SHP77 (cell line): ENCODE measurements at regions not wholly inside any gene's neighbourhood (a gene's known extent, or its start where the extent isn't known, plus 50 kb on each side); places are given as distances from the start of the nearest gene placed in this dataset.
A peak's percentile ranks its signal among the peaks of the same experiment; 100 is the strongest.

Source experiments
- DNase-seq, 2 experiments: peaks; one replicate each; lab custom pipeline; 2025; lab: John Stamatoyannopoulos, UW

GRCh38 chr2:220224691-220225543 is 597.5 kb downstream of the SLC4A3 start:
- DNase-seq = no peak

- DNase-seq = no peak
Observed at GRCh38 chr2:220226076-220226475, 598.6 kb downstream of the SLC4A3 start.

- no peak for DNase-seq
Observed at GRCh38 chr2:220226546-220226945, 599.1 kb downstream of the SLC4A3 start.

GRCh38 chr2:220227266-220227920 is 600.0 kb downstream of the SLC4A3 start:
- no peak for DNase-seq

GRCh38 chr2:220228310-220229006 is 601.0 kb downstream of the SLC4A3 start:
- DNase-seq = no peak

- no peak for DNase-seq
Observed at GRCh38 chr2:220240641-220241040, 613.2 kb downstream of the SLC4A3 start.

- no peak for DNase-seq
Observed at GRCh38 chr2:220241423-220241822, 614.0 kb downstream of the SLC4A3 start.

GRCh38 chr2:220243571-220243970 is 616.1 kb downstream of the SLC4A3 start:
- no peak for DNase-seq

- DNase-seq = no peak
Observed at GRCh38 chr2:220246386-220246785, 619.0 kb downstream of the SLC4A3 start.

GRCh38 chr2:220247588-220248350 is 620.3 kb downstream of the SLC4A3 start:
- no peak for DNase-seq

GRCh38 chr2:220259662-220260061 is 632.2 kb downstream of the SLC4A3 start:
- DNase-seq = peak; percentile 35 to 43

- DNase-seq = no peak
Observed at GRCh38 chr2:220263300-220263699, 635.9 kb downstream of the SLC4A3 start.

GRCh38 chr2:220269367-220269766 is 641.9 kb downstream of the SLC4A3 start:
- DNase-seq = no peak

GRCh38 chr2:220270481-220271070 is 643.1 kb downstream of the SLC4A3 start:
- DNase-seq = no peak

GRCh38 chr2:220272656-220273055 is 645.2 kb downstream of the SLC4A3 start:
- no peak for DNase-seq

GRCh38 chr2:220273082-220273481 is 645.7 kb downstream of the SLC4A3 start:
- DNase-seq = no peak

GRCh38 chr2:220275454-220275853 is 648.0 kb downstream of the SLC4A3 start:
- no peak for DNase-seq

GRCh38 chr2:220276741-220277444 is 649.5 kb downstream of the SLC4A3 start:
- no peak for DNase-seq

GRCh38 chr2:220277445-220277975 is 650.1 kb downstream of the SLC4A3 start:
- no peak for DNase-seq

- DNase-seq = no peak
Observed at GRCh38 chr2:220278022-220278421, 650.6 kb downstream of the SLC4A3 start.

GRCh38 chr2:220279372-220279771 is 651.9 kb downstream of the SLC4A3 start:
- DNase-seq = no peak
